HL-60 (cell line): ENCODE measurements at regions not wholly inside any gene's neighbourhood (a gene's known extent, or its start where the extent isn't known, plus 50 kb on each side); places are given as distances from the start of the nearest gene placed in this dataset.

Experiments used
- DNase-seq, 2 experiments: peaks; one replicate each; pipeline ENCODE4 v3.0.0-alpha.2; 2010 to 2020; ENCODE audit warnings: low read depth in 1 of 2, low spot score in 1 of 2
- H3K27ac ChIP-seq: fragments of 250-450 bp; sonication (Bioruptor Pico); replicated peaks from 2 replicates; pipeline ENCODE4 v1.5.1; 2020; ENCODE audit warnings: mild to moderate bottlenecking, moderate library complexity
- H3K27me3 ChIP-seq: fragments of 250-450 bp; sonication (Bioruptor Pico); 2 replicates; pipeline ENCODE4 v1.5.1; 2021; ENCODE audit warnings: mild to moderate bottlenecking, moderate library complexity; ENCODE audit not compliant: insufficient read depth, poor library complexity, severe bottlenecking
- H3K4me3 ChIP-seq: replicated peaks from 2 replicates; pipeline ENCODE4 v1.5.1; 2011; ENCODE audit warnings: mild to moderate bottlenecking, control low read depth, low read length; ENCODE audit not compliant: insufficient read depth
- CTCF ChIP-seq: IDR thresholded peaks from one replicate; pipeline ENCODE4 v1.5.1; 2011; ENCODE audit warnings: low read length, control low read depth, inconsistent platforms; ENCODE audit not compliant: insufficient read depth
- GABPA ChIP-seq: IDR thresholded peaks from 2 replicates; pipeline ENCODE4 v1.6.1; 2012; ENCODE audit warnings: low read depth
- POLR2AphosphoS5 ChIP-seq: IDR thresholded peaks from 2 replicates; pipeline ENCODE4 v1.6.1; 2012; ENCODE audit warnings: low read depth
- REST ChIP-seq: IDR thresholded peaks from 2 replicates; pipeline ENCODE4 v1.6.1; 2012; ENCODE audit warnings: low read depth; ENCODE audit not compliant: insufficient replicate concordance
- SPI1 ChIP-seq: IDR thresholded peaks from 2 replicates; pipeline ENCODE4 v1.6.1; 2012; ENCODE audit warnings: low read depth, mild to moderate bottlenecking, borderline replicate concordance

- Histone ChIP-seq H3K4me3 (no peak overlapping the region), H3K27me3 (peaks cover 4% of the 10 kb centered on the region), H3K27ac (no peak overlapping the region)
- TF ChIP-seq SPI1 (no peak), CTCF (no peak), REST (no peak)
- no peak for DNase-seq
Observed at GRCh38 chr4:10273030-10273429, 156.4 kb upstream of the WDR1 start.

- Histone ChIP-seq H3K4me3 (no peak overlapping the region), H3K27ac (no peak overlapping the region), H3K27me3 (peaks cover 4% of the 10 kb centered on the region)
- no peak for DNase-seq
- TF ChIP-seq POLR2AphosphoS5 (no peak), GABPA (no peak)
Observed at GRCh38 chr4:10272511-10272910, 155.9 kb upstream of the WDR1 start.

- H3K27me3 ChIP-seq = no peaks in the 10 kb centered on the region
- no peak overlapping the region for H3K27ac ChIP-seq
- TF ChIP-seq POLR2AphosphoS5 (no peak), REST (no peak), SPI1 (no peak), GABPA (no peak), CTCF (no peak)
- no peak for DNase-seq
- H3K4me3 ChIP-seq = no peak overlapping the region
Observed at GRCh38 chr4:10267066-10267465, 150.5 kb upstream of the WDR1 start.

GRCh38 chr4:10260777-10261176 lies 144.2 kb upstream of the WDR1 start:
- Histone ChIP-seq H3K4me3 (no peak overlapping the region), H3K27ac (no peak overlapping the region), H3K27me3 (no peaks in the 10 kb centered on the region)
- DNase-seq = no peak
- no peak for TF ChIP-seq CTCF
- TF ChIP-seq GABPA = no peak
- no peak for TF ChIP-seq POLR2AphosphoS5
- TF ChIP-seq SPI1 = no peak
- TF ChIP-seq REST = no peak
